ENCODE measurements at regions not wholly inside any gene's neighbourhood (a gene's known extent, or its start where the extent isn't known, plus 50 kb on each side); places are given as distances from the start of the nearest gene placed in this dataset.

GRCh38 chr11:69384251-69385143 is 90.5 kb downstream of the MYEOV start:
- Histone ChIP-seq H3K36me3 (ENCODE audit: control insufficient read depth, insufficient read depth, low read length) (no peaks in the 10 kb centered on the region), H3K4me1 (ENCODE audit: control insufficient read depth, insufficient read depth, low read length) (peaks cover 3% of the 10 kb centered on the region), H3K9me3 (ENCODE audit: control insufficient read depth, low read length) (peaks cover 21% of the 10 kb centered on the region), H3K27me3 (ENCODE audit: control insufficient read depth, insufficient read depth, low read length, poor library complexity, severe bottlenecking) (no peaks in the 10 kb centered on the region), H3K4me3 (ENCODE audit: low read length) (no peak overlapping the region), H3K27ac (ENCODE audit: low read depth, low read length) (no peak overlapping the region), H3K9ac (ENCODE audit: extremely low read depth, low read length, poor library complexity, severe bottlenecking) (no peak overlapping the region)
- 91% methylated on average over 27 to 31 of the region's 31 CpGs for WGBS, 2 experiments (ENCODE audit: insufficient coverage in 1 of 2, insufficient read length in 1 of 2)
- Mint-ChIP-seq H3K27ac (no peak overlapping the region), H3K4me3 (no peak overlapping the region), H3K27me3 (ENCODE audit: insufficient read depth) (no peaks in the 10 kb centered on the region), H3K9me3 (peaks cover 26% of the 10 kb centered on the region), H3K36me3 (ENCODE audit: low read depth) (peaks cover 3% of the 10 kb centered on the region), H3K4me1 (no peaks in the 10 kb centered on the region)
- no peak for TF ChIP-seq CTCF (conservative IDR thresholded peaks at IDR 0.05)
- DNase-seq, result peak; percentile 22

GRCh38 chr11:69385144-69385820 is 91.3 kb downstream of the MYEOV start:
- H3K27me3 Mint-ChIP-seq (ENCODE audit: insufficient read depth), result no peaks in the 10 kb centered on the region
- H3K9me3 Mint-ChIP-seq, result peaks cover 30% of the 10 kb centered on the region

More at GRCh38 chr11:69385144-69385820, 91.3 kb downstream of the MYEOV start:
- DNase-seq, result peak; percentile 22
- H3K27ac ChIP-seq (ENCODE audit: low read depth, low read length), result no peak overlapping the region
- Mint-ChIP-seq H3K4me3 (no peak overlapping the region), H3K27ac (no peak overlapping the region), H3K4me1 (no peaks in the 10 kb centered on the region), H3K36me3 (ENCODE audit: low read depth) (peaks cover 3% of the 10 kb centered on the region)
- WGBS, 2 experiments (ENCODE audit: insufficient coverage in 1 of 2, insufficient read length in 1 of 2), result 91 to 96% methylated on average over 4 to 6 of the region's 6 CpGs
- H3K4me1 ChIP-seq (ENCODE audit: control insufficient read depth, insufficient read depth, low read length), result peaks cover 3% of the 10 kb centered on the region
- H3K9ac ChIP-seq (ENCODE audit: extremely low read depth, low read length, poor library complexity, severe bottlenecking), result no peak overlapping the region
- H3K27me3 ChIP-seq (ENCODE audit: control insufficient read depth, insufficient read depth, low read length, poor library complexity, severe bottlenecking), result no peaks in the 10 kb centered on the region
- H3K36me3 ChIP-seq (ENCODE audit: control insufficient read depth, insufficient read depth, low read length), result no peaks in the 10 kb centered on the region
- no peak overlapping the region for H3K4me3 ChIP-seq (ENCODE audit: low read length)
- no peak for TF ChIP-seq CTCF (conservative IDR thresholded peaks at IDR 0.05)
- H3K9me3 ChIP-seq (ENCODE audit: control insufficient read depth, low read length), result peaks cover 21% of the 10 kb centered on the region

All from endodermal cell (in vitro differentiated cells).